SK-N-SH treated with all-trans-retinoic acid at 6 μM for 48 hours (cell line): ENCODE measurements at regions not wholly inside any gene's neighbourhood (a gene's known extent, or its start where the extent isn't known, plus 50 kb on each side); places are given as distances from the start of the nearest gene placed in this dataset.

ENCODE experiments used
- ARNTL ChIP-seq: fragments of 450-650 bp; formaldehyde crosslinking; IDR thresholded peaks from 2 replicates; pipeline ENCODE4 v1.5.0; 2020; ENCODE audit warnings: low read depth, mild to moderate bottlenecking, moderate library complexity, borderline replicate concordance
- CSDC2 ChIP-seq: fragments of 250-450 bp; sonication (Bioruptor Pico); IDR thresholded peaks from 2 replicates; pipeline ENCODE4 v1.5.0; 2020; ENCODE audit warnings: mild to moderate bottlenecking, moderate library complexity
- ESRRG ChIP-seq: fragments of 250-450 bp; sonication (Bioruptor Pico); IDR thresholded peaks from 2 replicates; pipeline ENCODE4 v1.6.1; 2021; ENCODE audit warnings: mild to moderate bottlenecking
- GLIS3 ChIP-seq: fragments of 250-450 bp; sonication (Bioruptor Pico); IDR thresholded peaks from 2 replicates; pipeline ENCODE4 v1.5.0; 2020; ENCODE audit warnings: mild to moderate bottlenecking, moderate library complexity
- TF ChIP-seq, protein P1 (sequence below): fragments of 250-450 bp; sonication (Bioruptor Pico); IDR thresholded peaks from 2 replicates; pipeline ENCODE4 v1.8.0; 2021; ENCODE audit warnings: low read depth, mild to moderate bottlenecking, moderate library complexity, borderline replicate concordance
- TF ChIP-seq, protein P2 (sequence below): fragments of 250-450 bp; sonication (Bioruptor Pico); IDR thresholded peaks from 2 replicates; pipeline ENCODE4 v1.5.0; 2020; ENCODE audit warnings: mild to moderate bottlenecking, moderate library complexity
- TF ChIP-seq, protein P3 (sequence below): fragments of 250-450 bp; sonication (Bioruptor Pico); IDR thresholded peaks from 2 replicates; pipeline ENCODE4 v1.8.0; 2020; ENCODE audit warnings: mild to moderate bottlenecking, moderate library complexity, borderline replicate concordance

DNA sequence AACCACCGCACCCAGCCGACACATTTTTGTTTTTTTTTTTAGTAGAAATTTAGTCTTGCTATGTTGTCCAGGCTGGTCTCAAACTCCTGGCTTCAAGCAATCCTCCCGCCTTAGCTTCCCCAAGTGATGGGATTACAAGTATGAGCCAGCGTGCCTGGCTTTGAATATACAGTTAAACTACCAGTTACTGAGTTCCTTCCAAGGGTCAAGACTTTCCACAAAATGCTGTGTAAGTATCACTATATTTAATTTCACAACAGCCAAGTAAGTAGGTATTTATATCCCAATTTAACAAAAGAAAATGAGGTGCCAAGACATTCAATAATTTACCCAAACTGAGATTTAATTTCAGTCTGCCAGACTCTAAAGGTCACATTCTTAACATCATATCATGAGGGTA, 181.3 kb upstream of the TMC3 start:
- TF ChIP-seq ARNTL (CRISPR knock-in tag): no peak
- TF ChIP-seq, protein P1, sequence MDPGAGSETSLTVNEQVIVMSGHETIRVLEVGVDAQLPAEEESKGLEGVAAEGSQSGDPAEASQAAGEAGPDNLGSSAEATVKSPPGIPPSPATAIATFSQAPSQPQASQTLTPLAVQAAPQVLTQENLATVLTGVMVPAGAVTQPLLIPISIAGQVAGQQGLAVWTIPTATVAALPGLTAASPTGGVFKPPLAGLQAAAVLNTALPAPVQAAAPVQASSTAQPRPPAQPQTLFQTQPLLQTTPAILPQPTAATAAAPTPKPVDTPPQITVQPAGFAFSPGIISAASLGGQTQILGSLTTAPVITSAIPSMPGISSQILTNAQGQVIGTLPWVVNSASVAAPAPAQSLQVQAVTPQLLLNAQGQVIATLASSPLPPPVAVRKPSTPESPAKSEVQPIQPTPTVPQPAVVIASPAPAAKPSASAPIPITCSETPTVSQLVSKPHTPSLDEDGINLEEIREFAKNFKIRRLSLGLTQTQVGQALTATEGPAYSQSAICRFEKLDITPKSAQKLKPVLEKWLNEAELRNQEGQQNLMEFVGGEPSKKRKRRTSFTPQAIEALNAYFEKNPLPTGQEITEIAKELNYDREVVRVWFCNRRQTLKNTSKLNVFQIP (CRISPR knock-in tag): no peak
- TF ChIP-seq, protein P2, sequence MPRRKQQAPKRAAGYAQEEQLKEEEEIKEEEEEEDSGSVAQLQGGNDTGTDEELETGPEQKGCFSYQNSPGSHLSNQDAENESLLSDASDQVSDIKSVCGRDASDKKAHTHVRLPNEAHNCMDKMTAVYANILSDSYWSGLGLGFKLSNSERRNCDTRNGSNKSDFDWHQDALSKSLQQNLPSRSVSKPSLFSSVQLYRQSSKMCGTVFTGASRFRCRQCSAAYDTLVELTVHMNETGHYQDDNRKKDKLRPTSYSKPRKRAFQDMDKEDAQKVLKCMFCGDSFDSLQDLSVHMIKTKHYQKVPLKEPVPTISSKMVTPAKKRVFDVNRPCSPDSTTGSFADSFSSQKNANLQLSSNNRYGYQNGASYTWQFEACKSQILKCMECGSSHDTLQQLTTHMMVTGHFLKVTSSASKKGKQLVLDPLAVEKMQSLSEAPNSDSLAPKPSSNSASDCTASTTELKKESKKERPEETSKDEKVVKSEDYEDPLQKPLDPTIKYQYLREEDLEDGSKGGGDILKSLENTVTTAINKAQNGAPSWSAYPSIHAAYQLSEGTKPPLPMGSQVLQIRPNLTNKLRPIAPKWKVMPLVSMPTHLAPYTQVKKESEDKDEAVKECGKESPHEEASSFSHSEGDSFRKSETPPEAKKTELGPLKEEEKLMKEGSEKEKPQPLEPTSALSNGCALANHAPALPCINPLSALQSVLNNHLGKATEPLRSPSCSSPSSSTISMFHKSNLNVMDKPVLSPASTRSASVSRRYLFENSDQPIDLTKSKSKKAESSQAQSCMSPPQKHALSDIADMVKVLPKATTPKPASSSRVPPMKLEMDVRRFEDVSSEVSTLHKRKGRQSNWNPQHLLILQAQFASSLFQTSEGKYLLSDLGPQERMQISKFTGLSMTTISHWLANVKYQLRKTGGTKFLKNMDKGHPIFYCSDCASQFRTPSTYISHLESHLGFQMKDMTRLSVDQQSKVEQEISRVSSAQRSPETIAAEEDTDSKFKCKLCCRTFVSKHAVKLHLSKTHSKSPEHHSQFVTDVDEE (CRISPR knock-in tag): no peak
- no peak for TF ChIP-seq GLIS3 (CRISPR knock-in tag)
- TF ChIP-seq CSDC2: no peak
- TF ChIP-seq ESRRG (CRISPR knock-in tag): no peak
- TF ChIP-seq, protein P3, sequence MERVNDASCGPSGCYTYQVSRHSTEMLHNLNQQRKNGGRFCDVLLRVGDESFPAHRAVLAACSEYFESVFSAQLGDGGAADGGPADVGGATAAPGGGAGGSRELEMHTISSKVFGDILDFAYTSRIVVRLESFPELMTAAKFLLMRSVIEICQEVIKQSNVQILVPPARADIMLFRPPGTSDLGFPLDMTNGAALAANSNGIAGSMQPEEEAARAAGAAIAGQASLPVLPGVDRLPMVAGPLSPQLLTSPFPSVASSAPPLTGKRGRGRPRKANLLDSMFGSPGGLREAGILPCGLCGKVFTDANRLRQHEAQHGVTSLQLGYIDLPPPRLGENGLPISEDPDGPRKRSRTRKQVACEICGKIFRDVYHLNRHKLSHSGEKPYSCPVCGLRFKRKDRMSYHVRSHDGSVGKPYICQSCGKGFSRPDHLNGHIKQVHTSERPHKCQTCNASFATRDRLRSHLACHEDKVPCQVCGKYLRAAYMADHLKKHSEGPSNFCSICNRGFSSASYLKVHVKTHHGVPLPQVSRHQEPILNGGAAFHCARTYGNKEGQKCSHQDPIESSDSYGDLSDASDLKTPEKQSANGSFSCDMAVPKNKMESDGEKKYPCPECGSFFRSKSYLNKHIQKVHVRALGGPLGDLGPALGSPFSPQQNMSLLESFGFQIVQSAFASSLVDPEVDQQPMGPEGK (CRISPR knock-in tag): no peak
